ENCODE measurements at regions not wholly inside any gene's neighbourhood (a gene's known extent, or its start where the extent isn't known, plus 50 kb on each side); places are given as distances from the start of the nearest gene placed in this dataset.

DNA sequence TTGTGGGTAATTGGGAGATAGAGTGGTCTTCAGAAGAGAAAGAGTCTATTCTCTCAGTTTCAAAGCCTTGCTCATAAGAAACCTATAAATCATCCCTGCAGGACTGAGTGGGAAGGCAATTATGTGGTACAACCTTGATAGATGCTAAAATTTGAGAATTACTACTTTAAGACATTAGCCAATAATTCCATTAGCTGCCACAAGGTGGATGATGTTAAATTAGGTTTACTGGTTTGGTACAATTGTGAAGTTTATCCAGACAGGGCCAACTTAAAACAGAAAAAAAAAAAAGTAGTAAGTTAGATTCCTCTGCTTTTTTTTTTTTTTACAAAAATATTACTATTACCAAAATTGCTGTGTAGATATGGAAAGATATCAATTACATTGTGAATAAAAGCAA is 73.2 kb upstream of the AMOT start:
- Histone ChIP-seq H3K4me1 (ENCODE audit: insufficient read depth, low read length) (no peaks in the 10 kb centered on the region), H3K27me3 (ENCODE audit: low read length) (no peaks in the 10 kb centered on the region), H4K20me1 (ENCODE audit: low read length) (no peaks in the 10 kb centered on the region), H2AFZ (ENCODE audit: low read length) (no peak overlapping the region), H3K4me3 (ENCODE audit: low read length) (no peak overlapping the region), H3K9ac (ENCODE audit: low read length) (no peak overlapping the region), H3K9me3 (ENCODE audit: low read length) (no peaks in the 10 kb centered on the region), H3K79me2 (ENCODE audit: low read length) (no peaks in the 10 kb centered on the region), H3K27ac (ENCODE audit: low read length) (no peak overlapping the region), H3K9me2 (replicated peaks; ENCODE audit: low read length) (no peaks in the 10 kb centered on the region), H3K4me2 (ENCODE audit: low read length) (no peak overlapping the region), H3F3A (ENCODE audit: low read length, unreplicated experiment) (no peaks in the 10 kb centered on the region), H3K36me3 (ENCODE audit: low read depth, low read length) (no peaks in the 10 kb centered on the region)
- BruUV-seq (replicated peaks) = no TSS peak
- ChIA-PET POLR2A (ENCODE audit: unreplicated experiment) (no interaction called here), CTCF (no interaction called here)
- intact Hi-C loops (cut with micrococcal nuclease) = no loop called here
- TF ChIP-seq EZH2 (IDR thresholded peaks at IDR 0.05; ENCODE audit: low read length, unreplicated experiment) = no peak
- TF ChIP-seq EZH2phosphoT487 (IDR thresholded peaks at IDR 0.05; ENCODE audit: borderline replicate concordance, low read length) = no peak
- TF ChIP-seq, protein P1, sequence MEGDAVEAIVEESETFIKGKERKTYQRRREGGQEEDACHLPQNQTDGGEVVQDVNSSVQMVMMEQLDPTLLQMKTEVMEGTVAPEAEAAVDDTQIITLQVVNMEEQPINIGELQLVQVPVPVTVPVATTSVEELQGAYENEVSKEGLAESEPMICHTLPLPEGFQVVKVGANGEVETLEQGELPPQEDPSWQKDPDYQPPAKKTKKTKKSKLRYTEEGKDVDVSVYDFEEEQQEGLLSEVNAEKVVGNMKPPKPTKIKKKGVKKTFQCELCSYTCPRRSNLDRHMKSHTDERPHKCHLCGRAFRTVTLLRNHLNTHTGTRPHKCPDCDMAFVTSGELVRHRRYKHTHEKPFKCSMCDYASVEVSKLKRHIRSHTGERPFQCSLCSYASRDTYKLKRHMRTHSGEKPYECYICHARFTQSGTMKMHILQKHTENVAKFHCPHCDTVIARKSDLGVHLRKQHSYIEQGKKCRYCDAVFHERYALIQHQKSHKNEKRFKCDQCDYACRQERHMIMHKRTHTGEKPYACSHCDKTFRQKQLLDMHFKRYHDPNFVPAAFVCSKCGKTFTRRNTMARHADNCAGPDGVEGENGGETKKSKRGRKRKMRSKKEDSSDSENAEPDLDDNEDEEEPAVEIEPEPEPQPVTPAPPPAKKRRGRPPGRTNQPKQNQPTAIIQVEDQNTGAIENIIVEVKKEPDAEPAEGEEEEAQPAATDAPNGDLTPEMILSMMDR (conservative IDR thresholded peaks at IDR 0.05; ENCODE audit: low read depth, low read length) = no peak
- ATAC-seq (no peak), DNase-seq (no peak)

DNA sequence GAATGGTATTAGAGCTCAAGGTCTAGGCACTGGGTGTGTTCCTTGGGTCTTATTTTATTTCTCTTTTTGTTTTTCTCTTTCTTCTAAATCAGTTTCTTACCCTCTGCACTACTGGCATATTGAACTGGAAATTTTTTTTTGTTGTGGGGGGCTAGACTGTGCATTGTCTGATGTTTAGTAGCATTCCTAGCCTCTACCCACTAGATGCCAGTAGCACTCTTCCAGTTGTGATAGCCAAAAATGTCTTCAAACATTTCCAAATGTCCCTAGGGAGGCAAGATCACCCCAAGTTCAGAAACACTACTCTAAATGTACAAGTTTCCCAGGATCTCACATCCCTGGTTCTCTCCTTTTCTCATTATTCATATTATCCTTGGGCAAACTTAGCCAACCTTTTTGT is 69.8 kb upstream of the AMOT start:
- Histone ChIP-seq H3K9me2 (replicated peaks; ENCODE audit: low read length) (no peaks in the 10 kb centered on the region), H3K27ac (ENCODE audit: low read length) (no peak overlapping the region), H3K9me3 (ENCODE audit: low read length) (no peaks in the 10 kb centered on the region), H3K79me2 (ENCODE audit: low read length) (no peaks in the 10 kb centered on the region), H3F3A (ENCODE audit: low read length, unreplicated experiment) (no peaks in the 10 kb centered on the region), H2AFZ (ENCODE audit: low read length) (no peak overlapping the region), H3K27me3 (ENCODE audit: low read length) (no peaks in the 10 kb centered on the region), H3K4me3 (ENCODE audit: low read length) (no peak overlapping the region), H3K9ac (ENCODE audit: low read length) (no peak overlapping the region), H3K4me1 (ENCODE audit: insufficient read depth, low read length) (no peaks in the 10 kb centered on the region), H4K20me1 (ENCODE audit: low read length) (no peaks in the 10 kb centered on the region), H3K4me2 (ENCODE audit: low read length) (no peak overlapping the region), H3K36me3 (ENCODE audit: low read depth, low read length) (no peaks in the 10 kb centered on the region)
- ChIA-PET POLR2A (ENCODE audit: unreplicated experiment) (no interaction called here), CTCF (no interaction called here)
- ATAC-seq = no peak
- TF ChIP-seq, protein P1 (conservative IDR thresholded peaks at IDR 0.05; ENCODE audit: low read depth, low read length) = no peak
- intact Hi-C loops (cut with micrococcal nuclease) = no loop called here
- no peak for DNase-seq
- no TSS peak for BruUV-seq (replicated peaks)

DNA sequence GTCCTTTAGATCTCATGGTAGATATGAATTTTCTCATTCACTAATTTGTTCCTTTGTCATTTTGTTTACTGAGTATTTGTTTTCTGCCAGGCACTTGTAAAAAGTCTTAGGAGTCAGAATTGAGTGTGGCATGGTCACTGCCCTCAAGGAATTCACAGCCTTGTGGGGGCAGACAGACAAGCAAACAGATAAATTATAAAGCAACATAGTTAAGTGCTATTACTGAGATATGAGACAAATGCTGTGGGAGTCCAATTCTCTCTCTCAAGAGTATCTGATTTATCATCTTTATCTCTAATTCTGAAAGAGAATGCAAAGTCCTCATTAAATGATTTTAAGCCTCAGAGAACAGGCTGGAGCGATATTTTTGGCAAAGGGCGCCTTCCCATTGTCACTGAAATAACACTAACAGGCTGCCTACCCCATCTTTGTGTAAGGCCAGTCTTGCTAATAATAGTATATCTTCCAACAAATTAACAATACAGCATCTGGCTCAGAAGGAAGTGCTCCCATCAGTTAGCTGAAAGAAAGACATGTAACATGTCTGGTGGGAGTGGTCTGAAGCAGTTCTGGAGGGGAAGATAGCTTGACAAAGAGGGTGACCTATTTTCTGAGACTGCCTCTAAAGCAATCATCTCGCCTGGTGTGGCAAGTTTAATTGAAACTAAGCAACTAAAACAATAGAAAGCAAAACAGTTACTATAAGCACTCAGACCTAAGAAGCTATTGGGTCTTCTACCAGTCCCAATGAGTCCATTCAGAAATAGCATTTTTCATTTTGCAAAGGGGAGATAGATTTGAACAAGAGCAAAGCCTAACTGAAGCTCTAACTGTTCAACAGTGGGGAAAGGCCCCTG is 61.5 kb upstream of the AMOT start:
- no TSS peak for BruUV-seq (replicated peaks)
- no peak for ATAC-seq

More for the DNA sequence above, 61.5 kb upstream of the AMOT start:
- Histone ChIP-seq H3K9me2 (replicated peaks; ENCODE audit: low read length) (no peaks in the 10 kb centered on the region), H3F3A (ENCODE audit: low read length, unreplicated experiment) (no peaks in the 10 kb centered on the region), H3K79me2 (ENCODE audit: low read length) (no peaks in the 10 kb centered on the region), H3K9ac (ENCODE audit: low read length) (no peak overlapping the region), H3K4me3 (ENCODE audit: low read length) (no peak overlapping the region), H3K27me3 (ENCODE audit: low read length) (no peaks in the 10 kb centered on the region), H3K4me2 (ENCODE audit: low read length) (no peak overlapping the region), H4K20me1 (ENCODE audit: low read length) (no peaks in the 10 kb centered on the region), H3K36me3 (ENCODE audit: low read depth, low read length) (no peaks in the 10 kb centered on the region), H3K27ac (ENCODE audit: low read length) (no peak overlapping the region), H2AFZ (ENCODE audit: low read length) (no peak overlapping the region), H3K4me1 (ENCODE audit: insufficient read depth, low read length) (no peaks in the 10 kb centered on the region), H3K9me3 (ENCODE audit: low read length) (no peaks in the 10 kb centered on the region)
- intact Hi-C loops (cut with micrococcal nuclease) = no loop called here
- no peak for TF ChIP-seq EZH2phosphoT487 (IDR thresholded peaks at IDR 0.05; ENCODE audit: borderline replicate concordance, low read length)
- no peak for TF ChIP-seq EZH2 (IDR thresholded peaks at IDR 0.05; ENCODE audit: low read length, unreplicated experiment)
- TF ChIP-seq, protein P1 (conservative IDR thresholded peaks at IDR 0.05; ENCODE audit: low read depth, low read length) = no peak
- POLR2A ChIA-PET (ENCODE audit: unreplicated experiment) = no interaction called here
- DNase-seq = no peak
- CTCF ChIA-PET = no interaction called here
